ENCODE measurements at regions not wholly inside any gene's neighbourhood (a gene's known extent, or its start where the extent isn't known, plus 50 kb on each side); places are given as distances from the start of the nearest gene placed in this dataset.

- TF ChIP-seq GATA2 (IDR thresholded peaks at IDR 0.05; ENCODE audit: low read depth, low read length) (no peak), GATA3 (IDR thresholded peaks at IDR 0.05; ENCODE audit: low read depth, low read length) (no peak)
Observed at GRCh38 chrX:101803451-101803850, 128.4 kb downstream of the ZMAT1 start.
